CD4-positive, alpha-beta T cell (primary cell): ENCODE measurements at regions not wholly inside any gene's neighbourhood (a gene's known extent, or its start where the extent isn't known, plus 50 kb on each side); places are given as distances from the start of the nearest gene placed in this dataset.

ENCODE experiments used
- ATAC-seq: fragments of 200-7000 bp; cut with Tn5 transposase; one replicate; pipeline ENCODE4 v1.10.0; 2022; ENCODE audit warnings: mild to moderate bottlenecking; ENCODE audit not compliant: poor library complexity
- CTCF ChIA-PET: fragments of 350-600 bp; sonication (Branson Sonifier 250); formaldehyde crosslinking; loops from one replicate; lab custom pipeline; 2021; ENCODE audit warnings: antibody characterized with exemption, inconsistent platforms; lab: Charles Lee
- POLR2A ChIA-PET: fragments of 350-600 bp; sonication (Branson Sonifier 250); formaldehyde crosslinking; loops from one replicate; lab custom pipeline; 2021; ENCODE audit warnings: antibody characterized with exemption, inconsistent platforms; lab: Charles Lee
- DNase-seq, 14 experiments: peaks; one replicate each; pipeline ENCODE4 v3.0.0-alpha.2; 2013 to 2020; ENCODE audit warnings: mixed read lengths in 2 of 14
- H3K27ac ChIP-seq, 2 donors: one replicate each; pipeline versions ENCODE4 v1.5.1 to v1.7.0; 2013; ENCODE audit warnings: low read length in 2 of 2, low read depth in 1 of 2, mild to moderate bottlenecking in 1 of 2
- H3K27me3 ChIP-seq, 2 experiments: 1 replicate in 1 of 2; 2 replicates in 1 of 2; pipeline versions ENCODE4 v1.6.1 to v1.7.0; 2013; ENCODE audit warnings: low read length in 2 of 2, control low read depth in 1 of 2, mild to moderate bottlenecking in 1 of 2, moderate library complexity in 1 of 2; ENCODE audit not compliant: insufficient read depth in 2 of 2, control insufficient read depth in 1 of 2
- H3K36me3 ChIP-seq: one replicate; pipeline ENCODE4 v1.6.1; 2013; ENCODE audit warnings: low read length, control low read depth; ENCODE audit not compliant: insufficient read depth
- H3K4me1 ChIP-seq: one replicate; pipeline ENCODE4 v1.6.1; 2013; ENCODE audit warnings: low read length, control low read depth; ENCODE audit not compliant: insufficient read depth
- H3K4me3 ChIP-seq: one replicate; pipeline ENCODE4 v1.5.1; 2013; ENCODE audit warnings: mild to moderate bottlenecking, low read length, moderate library complexity
- H3K9me3 ChIP-seq, 2 experiments: 1 replicate in 1 of 2; 2 replicates in 1 of 2; pipeline versions ENCODE4 v1.6.1 to v1.7.0; 2013; ENCODE audit warnings: low read length in 2 of 2, mild to moderate bottlenecking in 2 of 2, control low read depth in 1 of 2, moderate library complexity in 1 of 2; ENCODE audit not compliant: control insufficient read depth in 1 of 2, insufficient read depth in 1 of 2
- H3K27ac Mint-ChIP-seq: one replicate; pipeline ENCODE4 v1.8.0; 2020; ENCODE audit warnings: mixed read lengths
- H3K27me3 Mint-ChIP-seq: one replicate; pipeline ENCODE4 v1.8.0; 2021; ENCODE audit warnings: mixed read lengths
- H3K36me3 Mint-ChIP-seq: one replicate; pipeline ENCODE4 v1.8.0; 2021; ENCODE audit warnings: low read depth, mixed read lengths
- H3K4me1 Mint-ChIP-seq: one replicate; pipeline ENCODE4 v1.8.0; 2021; ENCODE audit warnings: low read depth, mixed read lengths
- H3K4me3 Mint-ChIP-seq: one replicate; pipeline ENCODE4 v1.8.0; 2020; ENCODE audit warnings: mild to moderate bottlenecking, mixed read lengths
- H3K9me3 Mint-ChIP-seq: one replicate; pipeline ENCODE4 v1.8.0; 2020; ENCODE audit warnings: mixed read lengths
- intact Hi-C, 2 experiments: fragments of 100-400 bp; cut with DNase I in 1 of 2; cut with micrococcal nuclease in 1 of 2; formaldehyde crosslinking; loops; one replicate each; pipeline versions ENCODE4 v1.15.1 to v1.9.0; 2023 to 2025; cut with DNase I, micrococcal nuclease
- TF ChIP-seq, protein P1 (sequence below): fragments of 200-600 bp; IDR thresholded peaks from one replicate; pipeline ENCODE4 v1.8.0; 2022; ENCODE audit warnings: antibody characterized with exemption, mild to moderate bottlenecking

DNA sequence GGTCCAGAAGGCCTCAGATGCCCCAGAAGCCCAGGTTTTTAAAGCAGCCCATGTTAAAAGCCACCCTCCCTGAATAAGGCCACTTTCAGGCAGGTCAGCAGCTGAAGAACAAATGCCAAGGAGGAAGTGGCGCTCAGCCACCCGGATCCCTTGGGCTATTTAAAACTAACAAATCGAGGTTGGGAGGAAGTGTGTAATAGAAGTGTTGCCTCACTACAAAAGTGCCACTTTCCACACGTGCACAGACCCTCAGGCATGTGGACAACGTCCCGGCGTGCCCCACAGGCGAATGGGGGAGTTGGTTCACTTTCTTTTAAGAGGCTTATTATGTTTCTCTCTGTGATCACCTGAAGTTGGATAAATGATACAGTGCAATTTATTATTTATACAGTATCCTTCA lies 173.8 kb upstream of the SALL3 start:
- ATAC-seq (no peak), DNase-seq (no peak)
- H3K4me1 Mint-ChIP-seq, result no peaks in the 10 kb centered on the region
- Histone ChIP-seq H3K36me3 (no peaks in the 10 kb centered on the region), H3K27ac (no peak overlapping the region), H3K4me1 (no peaks in the 10 kb centered on the region), H3K9me3 (peaks cover 0 to 26% of the 10 kb centered on the region in 2 experiments), H3K27me3 (no peaks in the 10 kb centered on the region), H3K4me3 (no peak overlapping the region)
- ChIA-PET CTCF (no interaction called here), POLR2A (no interaction called here)
- H3K27ac Mint-ChIP-seq, result no peak overlapping the region
- H3K4me3 Mint-ChIP-seq, result no peak overlapping the region
- H3K27me3 Mint-ChIP-seq, result peaks cover 4% of the 10 kb centered on the region
- H3K36me3 Mint-ChIP-seq, result no peaks in the 10 kb centered on the region
- intact Hi-C loops, result no loop called here
- TF ChIP-seq, protein P1, sequence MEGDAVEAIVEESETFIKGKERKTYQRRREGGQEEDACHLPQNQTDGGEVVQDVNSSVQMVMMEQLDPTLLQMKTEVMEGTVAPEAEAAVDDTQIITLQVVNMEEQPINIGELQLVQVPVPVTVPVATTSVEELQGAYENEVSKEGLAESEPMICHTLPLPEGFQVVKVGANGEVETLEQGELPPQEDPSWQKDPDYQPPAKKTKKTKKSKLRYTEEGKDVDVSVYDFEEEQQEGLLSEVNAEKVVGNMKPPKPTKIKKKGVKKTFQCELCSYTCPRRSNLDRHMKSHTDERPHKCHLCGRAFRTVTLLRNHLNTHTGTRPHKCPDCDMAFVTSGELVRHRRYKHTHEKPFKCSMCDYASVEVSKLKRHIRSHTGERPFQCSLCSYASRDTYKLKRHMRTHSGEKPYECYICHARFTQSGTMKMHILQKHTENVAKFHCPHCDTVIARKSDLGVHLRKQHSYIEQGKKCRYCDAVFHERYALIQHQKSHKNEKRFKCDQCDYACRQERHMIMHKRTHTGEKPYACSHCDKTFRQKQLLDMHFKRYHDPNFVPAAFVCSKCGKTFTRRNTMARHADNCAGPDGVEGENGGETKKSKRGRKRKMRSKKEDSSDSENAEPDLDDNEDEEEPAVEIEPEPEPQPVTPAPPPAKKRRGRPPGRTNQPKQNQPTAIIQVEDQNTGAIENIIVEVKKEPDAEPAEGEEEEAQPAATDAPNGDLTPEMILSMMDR, result no peak
- H3K9me3 Mint-ChIP-seq, result no peaks in the 10 kb centered on the region

DNA sequence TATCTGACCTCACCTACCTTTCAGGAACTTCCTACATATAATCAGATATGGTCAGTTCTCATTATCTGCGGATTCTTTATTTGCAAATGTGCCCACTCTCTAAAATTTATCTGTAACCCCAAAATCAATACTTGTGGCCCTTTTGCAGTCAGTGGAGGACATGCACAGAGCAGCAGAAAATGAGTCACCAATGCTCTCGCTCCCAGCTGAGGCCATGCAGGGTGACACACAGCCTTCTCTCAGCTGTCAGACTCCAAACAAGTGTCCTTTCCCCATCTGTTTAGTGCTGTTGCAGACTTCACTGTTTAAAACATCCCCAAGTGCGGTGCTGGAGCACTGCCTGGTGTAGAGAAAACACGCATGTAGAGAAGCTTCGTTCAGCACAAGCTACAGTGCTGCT lies 171.9 kb upstream of the SALL3 start:
- ChIA-PET POLR2A (no interaction called here), CTCF (no interaction called here)
- no peaks in the 10 kb centered on the region for H3K27me3 ChIP-seq
- Mint-ChIP-seq H3K4me1 (no peaks in the 10 kb centered on the region), H3K36me3 (no peaks in the 10 kb centered on the region), H3K27me3 (peaks cover 7% of the 10 kb centered on the region), H3K9me3 (no peaks in the 10 kb centered on the region), H3K4me3 (no peak overlapping the region), H3K27ac (no peak overlapping the region)
- no peaks in the 10 kb centered on the region for H3K36me3 ChIP-seq
- H3K27ac ChIP-seq, result no peak overlapping the region
- intact Hi-C loops, result no loop called here
- DNase-seq (no peak), ATAC-seq (no peak)
- H3K4me1 ChIP-seq, result no peaks in the 10 kb centered on the region
- TF ChIP-seq, protein P1, result no peak
- H3K4me3 ChIP-seq, result no peak overlapping the region
- H3K9me3 ChIP-seq, result peaks cover 0 to 32% of the 10 kb centered on the region in 2 experiments

DNA sequence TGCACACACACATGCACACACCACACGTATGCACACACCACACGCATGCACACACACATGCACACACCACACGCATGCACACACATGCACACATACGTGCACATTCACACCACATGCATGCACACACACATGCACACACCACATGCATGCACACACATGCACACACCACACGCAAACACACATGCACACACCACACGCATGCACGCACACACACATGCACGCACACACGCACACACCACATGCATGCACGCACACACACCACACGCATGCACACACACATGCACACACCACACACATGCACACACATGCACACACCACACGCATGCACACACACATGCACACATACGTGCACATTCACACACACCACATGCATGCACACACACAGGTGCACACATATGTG lies 169.8 kb upstream of the SALL3 start:
- no peak for ATAC-seq
- H3K36me3 ChIP-seq, result no peaks in the 10 kb centered on the region

More for the DNA sequence above, 169.8 kb upstream of the SALL3 start:
- intact Hi-C loops, result no loop called here
- ChIA-PET POLR2A (no interaction called here), CTCF (no interaction called here)
- Histone ChIP-seq H3K27me3 (peaks cover 0 to 4% of the 10 kb centered on the region in 2 experiments), H3K4me3 (no peak overlapping the region), H3K4me1 (no peaks in the 10 kb centered on the region), H3K9me3 (peaks cover 0 to 20% of the 10 kb centered on the region in 2 experiments), H3K27ac (no peak overlapping the region)
- Mint-ChIP-seq H3K9me3 (no peaks in the 10 kb centered on the region), H3K4me3 (no peak overlapping the region), H3K36me3 (no peaks in the 10 kb centered on the region), H3K27me3 (peaks cover 21% of the 10 kb centered on the region), H3K4me1 (no peaks in the 10 kb centered on the region), H3K27ac (no peak overlapping the region)
- DNase-seq, result no peak
- TF ChIP-seq, protein P1, result no peak
